ENCODE measurements at regions not wholly inside any gene's neighbourhood (a gene's known extent, or its start where the extent isn't known, plus 50 kb on each side); places are given as distances from the start of the nearest gene placed in this dataset.

- no peak overlapping the region for H3K27ac Mint-ChIP-seq (ENCODE audit: unreplicated experiment)
- H3K4me1 ChIP-seq, result 0 out of 2 replicates have a peak, but pooled peaks cover 13% of the 10 kb centered on the region
- intact Hi-C loops (cut with micrococcal nuclease; ENCODE audit: unreplicated experiment), result no loop called here
Measured at GRCh38 chr6:134420614-134421181, 102.8 kb upstream of the SGK1 start.

DNA sequence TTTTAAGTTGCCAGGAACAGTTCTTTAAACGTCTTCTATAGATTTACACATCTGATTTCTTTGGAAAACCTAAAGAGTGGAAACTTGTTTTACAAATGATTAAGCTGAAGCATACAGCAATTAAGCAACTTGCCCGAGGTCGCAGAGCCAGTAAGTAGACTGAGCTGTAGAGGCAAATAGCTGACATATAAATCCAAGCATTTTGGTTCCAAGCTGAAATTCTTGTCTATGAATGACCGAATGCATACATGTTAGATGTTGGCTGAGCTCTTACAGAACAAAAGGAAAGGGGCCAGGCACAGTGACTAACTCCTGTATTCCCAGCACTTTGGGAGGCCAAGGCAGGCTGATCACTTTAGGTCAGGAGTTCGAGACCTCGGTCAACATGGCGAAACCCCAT is 101.8 kb upstream of the SGK1 start:
- BruUV-seq (replicated peaks), result no TSS peak
- Histone ChIP-seq H3K36me3 (ENCODE audit: control insufficient read depth, insufficient read depth, low read length) (no peaks in the 10 kb centered on the region), H3K9me3 (no peaks in the 10 kb centered on the region), H3K4me1 (0 out of 2 replicates have a peak, but pooled peaks cover 13% of the 10 kb centered on the region), H3K4me3 (ENCODE audit: low read depth, low read length) (no peak overlapping the region), H3K27me3 (replicated peaks; ENCODE audit: control insufficient read depth, insufficient read depth, low read length) (no peaks in the 10 kb centered on the region)
- H3K27me3 Mint-ChIP-seq (ENCODE audit: insufficient read depth, unreplicated experiment), result no peaks in the 10 kb centered on the region
- no peak overlapping the region for H3K27ac Mint-ChIP-seq (ENCODE audit: unreplicated experiment)
- intact Hi-C loops (cut with micrococcal nuclease; ENCODE audit: unreplicated experiment), result no loop called here
- ChIA-PET CTCF (no interaction called here), POLR2A (no interaction called here)
- peaks cover 22% of the 10 kb centered on the region for H3K4me1 Mint-ChIP-seq (ENCODE audit: low read depth, unreplicated experiment)
- no peak for TF ChIP-seq CTCF (IDR thresholded peaks at IDR 0.05; ENCODE audit: insufficient read depth in 1 of 2, low read depth in 1 of 2, low read length in 1 of 2, severe bottlenecking in 1 of 2, unreplicated experiment in 1 of 2)
- DNase-seq, result no peak
- H3K4me3 Mint-ChIP-seq (ENCODE audit: unreplicated experiment), result no peak overlapping the region
- H3K36me3 Mint-ChIP-seq (ENCODE audit: insufficient read depth, unreplicated experiment), result no peaks in the 10 kb centered on the region
- no peaks in the 10 kb centered on the region for H3K9me3 Mint-ChIP-seq (ENCODE audit: unreplicated experiment)

More at GRCh38 chr6:134420614-134421181, 102.8 kb upstream of the SGK1 start:
- no peak for TF ChIP-seq CTCF (IDR thresholded peaks at IDR 0.05; ENCODE audit: insufficient read depth in 1 of 2, low read depth in 1 of 2, low read length in 1 of 2, severe bottlenecking in 1 of 2, unreplicated experiment in 1 of 2)
- ChIA-PET POLR2A (no interaction called here), CTCF (no interaction called here)
- Mint-ChIP-seq H3K4me1 (ENCODE audit: low read depth, unreplicated experiment) (peaks cover 22% of the 10 kb centered on the region), H3K4me3 (ENCODE audit: unreplicated experiment) (no peak overlapping the region), H3K9me3 (ENCODE audit: unreplicated experiment) (no peaks in the 10 kb centered on the region), H3K27me3 (ENCODE audit: insufficient read depth, unreplicated experiment) (no peaks in the 10 kb centered on the region), H3K36me3 (ENCODE audit: insufficient read depth, unreplicated experiment) (no peaks in the 10 kb centered on the region)
- no peaks in the 10 kb centered on the region for H3K9me3 ChIP-seq
- DNase-seq, result no peak
- no peaks in the 10 kb centered on the region for H3K36me3 ChIP-seq (ENCODE audit: control insufficient read depth, insufficient read depth, low read length)
- H3K27me3 ChIP-seq (replicated peaks; ENCODE audit: control insufficient read depth, insufficient read depth, low read length), result no peaks in the 10 kb centered on the region
- BruUV-seq (replicated peaks), result no TSS peak
- no peak overlapping the region for H3K4me3 ChIP-seq (ENCODE audit: low read depth, low read length)

DNA sequence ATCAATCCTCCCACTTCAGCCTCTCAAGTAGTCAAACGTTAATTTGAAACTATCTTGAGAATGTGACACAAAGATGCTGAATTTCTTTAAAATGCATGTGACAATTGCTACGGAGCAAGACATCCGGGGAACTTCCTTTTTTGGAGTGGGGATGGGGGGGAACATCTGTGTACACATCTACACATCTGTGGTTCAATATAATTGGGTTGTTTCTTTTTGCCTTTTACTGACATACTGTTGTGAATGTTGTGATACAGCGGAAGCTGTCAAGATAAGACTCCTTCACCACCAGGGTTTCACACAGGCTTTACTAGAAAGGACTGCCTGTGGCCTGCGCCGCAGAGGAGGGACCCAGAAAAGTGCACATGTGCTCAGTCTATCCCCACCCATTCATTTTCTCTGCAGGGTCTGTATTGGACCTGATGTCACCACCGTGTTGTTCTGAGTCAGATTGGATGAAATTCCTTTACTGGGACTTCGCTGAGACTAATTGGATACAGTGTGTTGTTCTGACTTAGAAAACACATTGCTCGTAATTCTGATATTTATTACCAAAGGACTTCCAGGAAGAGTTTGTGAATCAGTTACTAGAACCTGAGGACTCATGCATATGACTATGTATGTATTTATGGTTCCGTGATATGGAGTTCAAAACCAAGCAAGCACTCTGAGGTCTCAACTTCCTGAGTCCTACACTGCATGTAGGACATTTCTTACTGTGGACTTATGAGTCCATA is 98.7 kb upstream of the SGK1 start:
- no TSS peak for BruUV-seq (replicated peaks)
- intact Hi-C loops (cut with micrococcal nuclease; ENCODE audit: unreplicated experiment), result no loop called here
- Mint-ChIP-seq H3K36me3 (ENCODE audit: insufficient read depth, unreplicated experiment) (no peaks in the 10 kb centered on the region), H3K4me3 (ENCODE audit: unreplicated experiment) (no peak overlapping the region), H3K4me1 (ENCODE audit: low read depth, unreplicated experiment) (peaks cover 14% of the 10 kb centered on the region), H3K9me3 (ENCODE audit: unreplicated experiment) (no peaks in the 10 kb centered on the region), H3K27ac (ENCODE audit: unreplicated experiment) (no peak overlapping the region), H3K27me3 (ENCODE audit: insufficient read depth, unreplicated experiment) (no peaks in the 10 kb centered on the region)
- ChIA-PET POLR2A (no interaction called here), CTCF (no interaction called here)
- DNase-seq, result no peak
- no peaks in the 10 kb centered on the region for H3K36me3 ChIP-seq (ENCODE audit: control insufficient read depth, insufficient read depth, low read length)
- no peak overlapping the region for H3K4me3 ChIP-seq (ENCODE audit: low read depth, low read length)
- H3K9me3 ChIP-seq, result no peaks in the 10 kb centered on the region
- H3K4me1 ChIP-seq, result 0 out of 2 replicates have a peak, but pooled peaks cover 8% of the 10 kb centered on the region
- no peaks in the 10 kb centered on the region for H3K27me3 ChIP-seq (replicated peaks; ENCODE audit: control insufficient read depth, insufficient read depth, low read length)
- no peak for TF ChIP-seq CTCF (IDR thresholded peaks at IDR 0.05; ENCODE audit: insufficient read depth in 1 of 2, low read depth in 1 of 2, low read length in 1 of 2, severe bottlenecking in 1 of 2, unreplicated experiment in 1 of 2)

All from Caco-2 (cell line).